IMR-90 (cell line): ENCODE measurements at regions not wholly inside any gene's neighbourhood (a gene's known extent, or its start where the extent isn't known, plus 50 kb on each side); places are given as distances from the start of the nearest gene placed in this dataset.

ENCODE experiments used
- ATAC-seq: fragments of 200-7000 bp; cut with Tn5 transposase; 2 replicates; pipeline ENCODE4 v1.9.1; 2020; ENCODE audit warnings: low read depth, mild to moderate bottlenecking, moderate library complexity
- BruUV-seq: library from RNA; stranded (reverse); fragments of 400-500 nt; replicated peaks from 2 replicates; lab custom pipeline; 2021; lab: Mats Ljungman, UMichigan
- CTCF ChIA-PET: fragments of 300-600 bp; formaldehyde crosslinking; extraction: SDS; loops from one replicate; lab custom pipeline; 2021; ENCODE audit warnings: antibody characterized with exemption; lab: Yijun Ruan, JAX
- POLR2A ChIA-PET: fragments of 300-600 bp; sonication (Branson Sonifier 250); formaldehyde crosslinking; loops from one replicate; lab custom pipeline; 2022; ENCODE audit warnings: antibody characterized with exemption; ENCODE audit not compliant: unreplicated experiment; lab: Charles Lee
- DNase-seq: peaks from one replicate; pipeline ENCODE4 v3.0.0; 2013
- H2AFZ ChIP-seq: replicated peaks from 2 replicates; pipeline ENCODE3; 2013; ENCODE audit warnings: low read length, mild to moderate bottlenecking; ENCODE audit not compliant: poor library complexity
- H2AK5ac ChIP-seq: 2 replicates; pipeline ENCODE4 v1.6.1; 2013; ENCODE audit warnings: low read depth, low read length, inconsistent platforms
- H2AK9ac ChIP-seq: replicated peaks from 2 replicates; pipeline ENCODE3; 2013; ENCODE audit warnings: mild to moderate bottlenecking, low read depth, low read length, moderate library complexity; ENCODE audit not compliant: poor library complexity
- H2BK120ac ChIP-seq: 2 replicates; pipeline ENCODE4 v1.6.1; 2013; ENCODE audit warnings: low read depth, low read length, inconsistent platforms
- H2BK15ac ChIP-seq: 3 replicates; pipeline ENCODE4 v1.6.1; 2013; ENCODE audit warnings: low read depth, low read length, inconsistent platforms
- H2BK20ac ChIP-seq: 2 replicates; pipeline ENCODE4 v1.6.1; 2013; ENCODE audit warnings: low read depth, mild to moderate bottlenecking, inconsistent platforms, low read length, moderate library complexity
- H2BK5ac ChIP-seq: 2 replicates; pipeline ENCODE4 v1.6.1; 2013; ENCODE audit warnings: mild to moderate bottlenecking, low read depth, low read length, inconsistent platforms; ENCODE audit not compliant: poor library complexity, severe bottlenecking
- H3K14ac ChIP-seq: replicated peaks from 2 replicates; pipeline ENCODE4 v1.6.1; 2013; ENCODE audit warnings: low read depth, low read length, inconsistent platforms
- H3K18ac ChIP-seq: 2 replicates; pipeline ENCODE4 v1.6.1; 2013; ENCODE audit warnings: low read depth, low read length, control low read depth
- H3K23ac ChIP-seq: 2 replicates; pipeline ENCODE4 v1.6.1; 2013; ENCODE audit warnings: low read depth, low read length, inconsistent platforms
- H3K27ac ChIP-seq: 2 replicates; pipeline ENCODE4 v1.5.1; 2013; ENCODE audit warnings: mild to moderate bottlenecking, control low read depth, low read length; ENCODE audit not compliant: insufficient read depth
- H3K27me3 ChIP-seq: 2 replicates; pipeline ENCODE4 v1.6.1; 2013; ENCODE audit warnings: low read length; ENCODE audit not compliant: control insufficient read depth, insufficient read depth
- H3K36me3 ChIP-seq: 2 replicates; pipeline ENCODE4 v1.6.1; 2013; ENCODE audit warnings: low read length, mixed read lengths; ENCODE audit not compliant: control insufficient read depth, insufficient read depth
- H3K4ac ChIP-seq: 2 replicates; pipeline ENCODE4 v1.6.1; 2013; ENCODE audit warnings: low read depth, low read length, inconsistent platforms
- H3K4me1 ChIP-seq: 2 replicates; pipeline ENCODE4 v1.6.1; 2013; ENCODE audit warnings: low read length, mixed read lengths; ENCODE audit not compliant: control insufficient read depth, insufficient read depth
- H3K4me2 ChIP-seq: 2 replicates; pipeline ENCODE4 v1.6.1; 2013; ENCODE audit warnings: low read depth, mild to moderate bottlenecking, control low read depth, low read length, moderate library complexity
- H3K4me3 ChIP-seq: 2 replicates; pipeline ENCODE4 v1.5.1; 2013; ENCODE audit warnings: low read depth, mild to moderate bottlenecking, control low read depth, low read length, moderate library complexity; ENCODE audit not compliant: insufficient read depth
- H3K56ac ChIP-seq: 2 replicates; pipeline ENCODE4 v1.6.1; 2013; ENCODE audit warnings: low read length, inconsistent platforms; ENCODE audit not compliant: insufficient read depth; ENCODE audit errors: extremely low read depth
- H3K79me1 ChIP-seq, 2 experiments: 2 replicates each; pipeline ENCODE4 v1.6.1; 2013; ENCODE audit warnings: low read length in 2 of 2, inconsistent platforms in 1 of 2, low read depth in 1 of 2
- H3K9ac ChIP-seq: 2 replicates; pipeline ENCODE4 v1.6.1; 2013; ENCODE audit warnings: low read depth, low read length, control low read depth
- H3K9me1 ChIP-seq: 2 replicates; pipeline ENCODE4 v1.6.1; 2013; ENCODE audit warnings: low read length, inconsistent platforms; ENCODE audit not compliant: insufficient read depth
- H3K9me3 ChIP-seq: 2 replicates; pipeline ENCODE4 v1.6.1; 2013; ENCODE audit warnings: low read length; ENCODE audit not compliant: control insufficient read depth, insufficient read depth
- H4K20me1 ChIP-seq: 2 replicates; pipeline ENCODE4 v1.6.1; 2013; ENCODE audit warnings: low read length, inconsistent platforms; ENCODE audit not compliant: insufficient read depth
- H4K5ac ChIP-seq: 2 replicates; pipeline ENCODE4 v1.6.1; 2013; ENCODE audit warnings: mild to moderate bottlenecking, low read depth, low read length, control low read depth
- H4K8ac ChIP-seq, 2 experiments: 2 replicates each; pipeline ENCODE4 v1.6.1; 2013; ENCODE audit warnings: low read depth in 2 of 2, low read length in 2 of 2, control low read depth in 1 of 2, inconsistent platforms in 1 of 2
- H4K91ac ChIP-seq: 2 replicates; pipeline ENCODE4 v1.6.1; 2013; ENCODE audit warnings: low read depth, low read length, inconsistent platforms; ENCODE audit not compliant: insufficient read depth
- BHLHE40 ChIP-seq: fragments of 150-350 bp; IDR thresholded peaks from 2 replicates; pipeline ENCODE4 v1.6.1; 2016; ENCODE audit warnings: mild to moderate bottlenecking, low read depth, low read length
- FOS ChIP-seq: fragments of 150-350 bp; IDR thresholded peaks from 2 replicates; pipeline ENCODE4 v1.6.1; 2016; ENCODE audit warnings: low read depth, low read length
- MAFK ChIP-seq: IDR thresholded peaks from 2 replicates; pipeline ENCODE4 v1.6.1; 2012; ENCODE audit warnings: low read depth, low read length, improper control_type of control experiment
- MAZ ChIP-seq: IDR thresholded peaks from 2 replicates; pipeline ENCODE4 v1.6.1; 2012; ENCODE audit warnings: low read depth, mild to moderate bottlenecking, low read length, improper control_type of control experiment, moderate library complexity, borderline replicate concordance
- NFE2L2 ChIP-seq: fragments of 150-350 bp; IDR thresholded peaks from 2 replicates; pipeline ENCODE4 v1.6.1; 2016; ENCODE audit warnings: low read depth, mild to moderate bottlenecking, low read length
- RFX5 ChIP-seq: IDR thresholded peaks from 2 replicates; pipeline ENCODE4 v1.8.0; 2012; ENCODE audit warnings: low read depth, mild to moderate bottlenecking, low read length, moderate library complexity
- WGBS, 2 experiments: methylation state at CpG; one replicate each; pipeline versions ENCODE4 v1.1.5 to v1.1.7; 2013; ENCODE audit warnings: missing lambda C conversion rate in 2 of 2; ENCODE audit not compliant: insufficient read length in 1 of 2; ENCODE audit errors: extremely low coverage in 2 of 2; 5-methylcytosine and 5-hydroxymethylcytosine counted together
- dilution Hi-C: fragments of 300-500 bp; cut with HindIII; formaldehyde crosslinking; loops from one replicate; pipeline ENCODE4 v1.14.3; 2018; ENCODE audit warnings: low sequenced_read_pairs; ENCODE audit not compliant: unreplicated experiment
- in situ Hi-C: fragments of 300-500 bp; cut with MboI; formaldehyde crosslinking; loops from 3 replicates; pipeline ENCODE4 v1.14.3; 2019; ENCODE audit warnings: low sequenced_read_pairs, inconsistent platforms, mixed read lengths
- intact Hi-C: fragments of 100-400 bp; cut with micrococcal nuclease; formaldehyde crosslinking; loops from 2 replicates; pipeline ENCODE4 v1.10.0; 2022
- TF ChIP-seq, protein P1 (sequence below): conservative IDR thresholded peaks from 2 replicates; pipeline ENCODE4 v1.5.1; 2012; ENCODE audit warnings: mild to moderate bottlenecking, low read depth, low read length, improper control_type of control experiment
- TF ChIP-seq, protein P2 (sequence below): fragments of 150-350 bp; IDR thresholded peaks from 2 replicates; pipeline ENCODE4 v1.6.1; 2016; ENCODE audit warnings: low read depth, mild to moderate bottlenecking, low read length, moderate library complexity, borderline replicate concordance

DNA sequence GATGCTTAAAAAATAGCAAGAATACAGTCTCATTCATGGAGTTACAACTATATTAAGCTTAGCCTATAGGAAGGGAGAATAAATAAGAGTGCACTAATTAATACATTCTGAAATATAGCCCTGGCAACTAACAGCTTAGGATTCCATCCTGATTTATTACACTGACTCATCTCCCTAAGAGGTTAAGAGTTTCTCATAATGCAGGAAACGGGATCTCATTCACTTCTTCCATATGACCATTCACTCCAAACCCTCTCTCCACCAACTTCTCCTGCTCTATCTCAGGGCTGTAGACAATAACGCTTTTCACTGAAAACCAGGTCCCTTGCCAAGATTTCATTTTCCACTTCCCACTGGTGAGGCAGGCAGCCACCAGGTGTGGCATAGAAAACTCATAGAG is 168.5 kb upstream of the PLD5 start:
- intact Hi-C loops = no loop called here
- H2AFZ ChIP-seq = no peak overlapping the region
- H3K9me3 ChIP-seq = peaks cover 16% of the 10 kb centered on the region
- no peak overlapping the region for H3K23ac ChIP-seq
- ChIA-PET CTCF (no interaction called here), POLR2A (interaction anchor here (0.6 kb wide), 1 partner anchor 1052 kb away, joined by 4 read pairs; no protein-coding TSS in a partner anchor)
- H3K18ac ChIP-seq = no peak overlapping the region
- no peaks in the 10 kb centered on the region for H3K36me3 ChIP-seq
- H2AK5ac ChIP-seq = no peak overlapping the region
- H3K14ac ChIP-seq = no peak overlapping the region
- no CpG with 5 or more reads among the region's 2 CpGs for WGBS, 2 experiments
- H3K56ac ChIP-seq = no peak overlapping the region
- no peak overlapping the region for H4K8ac ChIP-seq
- in situ Hi-C loops = no loop called here
- H2BK5ac ChIP-seq = no peak overlapping the region
- dilution Hi-C loops = no loop called here
- no peaks in the 10 kb centered on the region for H3K4me1 ChIP-seq
- no peak overlapping the region for H3K4me3 ChIP-seq
- no peak overlapping the region for H2BK20ac ChIP-seq
- H2BK120ac ChIP-seq = no peak overlapping the region
- no peak overlapping the region for H3K4me2 ChIP-seq
- no peak overlapping the region for H4K91ac ChIP-seq
- no peaks in the 10 kb centered on the region for H3K9me1 ChIP-seq
- no peak overlapping the region for H4K5ac ChIP-seq
- H3K4ac ChIP-seq = no peak overlapping the region
- no peak for DNase-seq
- H3K79me1 ChIP-seq = no peaks in the 10 kb centered on the region
- no peak overlapping the region for H2BK15ac ChIP-seq
- H3K9ac ChIP-seq = no peak overlapping the region
- H3K27ac ChIP-seq = no peak overlapping the region
- H4K20me1 ChIP-seq = no peaks in the 10 kb centered on the region
- no TSS peak for BruUV-seq
- ATAC-seq = no peak
- H3K27me3 ChIP-seq = no peaks in the 10 kb centered on the region
- H2AK9ac ChIP-seq = no peak overlapping the region
- no peak for TF ChIP-seq FOS
- no peak for TF ChIP-seq BHLHE40
- no peak for TF ChIP-seq NFE2L2
- TF ChIP-seq, protein P1, sequence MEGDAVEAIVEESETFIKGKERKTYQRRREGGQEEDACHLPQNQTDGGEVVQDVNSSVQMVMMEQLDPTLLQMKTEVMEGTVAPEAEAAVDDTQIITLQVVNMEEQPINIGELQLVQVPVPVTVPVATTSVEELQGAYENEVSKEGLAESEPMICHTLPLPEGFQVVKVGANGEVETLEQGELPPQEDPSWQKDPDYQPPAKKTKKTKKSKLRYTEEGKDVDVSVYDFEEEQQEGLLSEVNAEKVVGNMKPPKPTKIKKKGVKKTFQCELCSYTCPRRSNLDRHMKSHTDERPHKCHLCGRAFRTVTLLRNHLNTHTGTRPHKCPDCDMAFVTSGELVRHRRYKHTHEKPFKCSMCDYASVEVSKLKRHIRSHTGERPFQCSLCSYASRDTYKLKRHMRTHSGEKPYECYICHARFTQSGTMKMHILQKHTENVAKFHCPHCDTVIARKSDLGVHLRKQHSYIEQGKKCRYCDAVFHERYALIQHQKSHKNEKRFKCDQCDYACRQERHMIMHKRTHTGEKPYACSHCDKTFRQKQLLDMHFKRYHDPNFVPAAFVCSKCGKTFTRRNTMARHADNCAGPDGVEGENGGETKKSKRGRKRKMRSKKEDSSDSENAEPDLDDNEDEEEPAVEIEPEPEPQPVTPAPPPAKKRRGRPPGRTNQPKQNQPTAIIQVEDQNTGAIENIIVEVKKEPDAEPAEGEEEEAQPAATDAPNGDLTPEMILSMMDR = no peak
- TF ChIP-seq MAZ = no peak
- TF ChIP-seq RFX5 = no peak
- TF ChIP-seq MAFK = no peak
- TF ChIP-seq, protein P2, sequence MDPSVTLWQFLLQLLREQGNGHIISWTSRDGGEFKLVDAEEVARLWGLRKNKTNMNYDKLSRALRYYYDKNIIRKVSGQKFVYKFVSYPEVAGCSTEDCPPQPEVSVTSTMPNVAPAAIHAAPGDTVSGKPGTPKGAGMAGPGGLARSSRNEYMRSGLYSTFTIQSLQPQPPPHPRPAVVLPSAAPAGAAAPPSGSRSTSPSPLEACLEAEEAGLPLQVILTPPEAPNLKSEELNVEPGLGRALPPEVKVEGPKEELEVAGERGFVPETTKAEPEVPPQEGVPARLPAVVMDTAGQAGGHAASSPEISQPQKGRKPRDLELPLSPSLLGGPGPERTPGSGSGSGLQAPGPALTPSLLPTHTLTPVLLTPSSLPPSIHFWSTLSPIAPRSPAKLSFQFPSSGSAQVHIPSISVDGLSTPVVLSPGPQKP = no peak
